Heart right ventricle (tissue), 16 donors: ENCODE measurements at regions not wholly inside any gene's neighbourhood (a gene's known extent, or its start where the extent isn't known, plus 50 kb on each side); places are given as distances from the start of the nearest gene placed in this dataset.

Experiments
- ATAC-seq, 8 donors: fragments of 200-7000 bp; cut with Tn5 transposase; one replicate each; pipeline ENCODE4 v1.9.1; 2020; ENCODE audit warnings: mild to moderate bottlenecking in 8 of 8, moderate library complexity in 8 of 8, moderate number of reproducible peaks in 1 of 8
- DNase-seq, 2 donors: peaks; one replicate each; pipeline ENCODE4 v3.0.0-alpha.2; 2020
- H3K27ac ChIP-seq, 10 donors: fragments of 200-600 bp; sonication (generic) in 2 of 10; one replicate each; pipeline versions ENCODE4 v1.5.0 to v1.8.0; 2020 to 2022; ENCODE audit warnings: mild to moderate bottlenecking in 3 of 10
- H3K27me3 ChIP-seq, 7 donors: fragments of 200-600 bp; one replicate each; pipeline ENCODE4 v1.8.0; 2021 to 2022; ENCODE audit warnings: mild to moderate bottlenecking in 2 of 7
- H3K36me3 ChIP-seq, 9 donors: fragments of 200-600 bp; sonication (generic) in 1 of 9; one replicate each; pipeline versions ENCODE4 v1.5.0 to v1.8.0; 2020 to 2022; ENCODE audit warnings: mild to moderate bottlenecking in 2 of 9
- H3K4me1 ChIP-seq, 9 donors: fragments of 200-600 bp; sonication (generic) in 1 of 9; one replicate each; pipeline versions ENCODE4 v1.5.0 to v1.8.0; 2020 to 2022; ENCODE audit warnings: mild to moderate bottlenecking in 4 of 9
- H3K4me3 ChIP-seq, 10 donors: fragments of 200-600 bp; sonication (generic) in 2 of 10; one replicate each; pipeline versions ENCODE4 v1.5.0 to v1.8.0; 2020 to 2022; ENCODE audit warnings: mild to moderate bottlenecking in 7 of 10, moderate library complexity in 2 of 10
- H3K9me3 ChIP-seq, 11 donors: fragments of 200-600 bp in 10 of 11; sonication (generic) in 2 of 11; one replicate each; pipeline versions ENCODE4 v1.5.0 to v1.8.0; 2013 to 2022; ENCODE audit warnings: mild to moderate bottlenecking in 2 of 11, control low read depth in 1 of 11, moderate library complexity in 1 of 11
- WGBS, 2 donors: extraction: QIAGEN DNeasy Blood & Tissue Kit; methylation state at CpG; one replicate each; pipeline ENCODE4 v1.1.7; 2013; ENCODE audit warnings: inconsistent platforms in 1 of 2; 5-methylcytosine and 5-hydroxymethylcytosine counted together
- intact Hi-C, 10 donors: fragments of 100-400 bp; cut with DNase I; formaldehyde crosslinking; loops; one replicate each; pipeline versions ENCODE4 v1.11.1 to v1.14.2; 2022
- TF ChIP-seq, protein P1 (sequence below), 9 donors: fragments of 200-600 bp; sonication (generic) in 2 of 9; IDR thresholded peaks; one replicate each; pipeline versions ENCODE4 v1.5.0 to v1.8.0; 2021 to 2022; ENCODE audit warnings: antibody characterized with exemption in 9 of 9, mild to moderate bottlenecking in 5 of 9, moderate library complexity in 1 of 9
- donor health status: Arrhythmogenic right ventricular cardiomyopathy.
- donor health status: ischemic (EF 13 %, LVEDD 7.1; RV severe dilation, severe dysfunction).
- donor health status: healthy with polysubstance abuse.
- donor health status: DM: no; HTN: yes; CAD: no.
- donor health status: DM: no; HTN: no; CAD: no.
- donor health status: ischemic (EF 25% LVEDD 6.9; RV normal size, moderate dysfunction).
- donor health status: ischemic (EF 25% LVEDD 5.7; RV mildly dilated, moderate dysfunction).
- donor health status: healthy.
- donor health status: DM: yes; HTN: yes; CAD: no.
- donor health status: Ischemic cardiomyopathy.
- donor health status: ischemic (EF 35%, LVEDD 5.7; RV mildly dilated, moderate dysfunction).
- donor health status: nonischemic (EF 11% LVEDD 7.7; RV severe dilation, severe dysfunction).
- donor health status: DM: yes; HTN: yes; CAD: no.
- donor health status: PGD.
- donor health status: ischemic (EF 29% LVEDD 5.4; RV normal size, mild dysfunction).
- donor health status: nonischemic (EF 23%, LVEDD 6.1; RV moderate dilation, normal function).

GRCh38 chr10:28975891-28976531 lies 298.7 kb downstream of the BAMBI start:
- Histone ChIP-seq H3K4me1 (no peaks in the 10 kb centered on the region), H3K27ac (no peak overlapping the region), H3K27me3 (no peaks in the 10 kb centered on the region), H3K9me3 (peaks cover 0 to 4% (median 0%) of the 10 kb centered on the region in 11 donors), H3K36me3 (no peaks in the 10 kb centered on the region), H3K4me3 (no peak overlapping the region)
- intact Hi-C loops, result loop anchor here in 1 of 10 donors (10.0 kb wide), 1 partner anchor 329 kb away; no protein-coding TSS in a partner anchor
- TF ChIP-seq, protein P1, sequence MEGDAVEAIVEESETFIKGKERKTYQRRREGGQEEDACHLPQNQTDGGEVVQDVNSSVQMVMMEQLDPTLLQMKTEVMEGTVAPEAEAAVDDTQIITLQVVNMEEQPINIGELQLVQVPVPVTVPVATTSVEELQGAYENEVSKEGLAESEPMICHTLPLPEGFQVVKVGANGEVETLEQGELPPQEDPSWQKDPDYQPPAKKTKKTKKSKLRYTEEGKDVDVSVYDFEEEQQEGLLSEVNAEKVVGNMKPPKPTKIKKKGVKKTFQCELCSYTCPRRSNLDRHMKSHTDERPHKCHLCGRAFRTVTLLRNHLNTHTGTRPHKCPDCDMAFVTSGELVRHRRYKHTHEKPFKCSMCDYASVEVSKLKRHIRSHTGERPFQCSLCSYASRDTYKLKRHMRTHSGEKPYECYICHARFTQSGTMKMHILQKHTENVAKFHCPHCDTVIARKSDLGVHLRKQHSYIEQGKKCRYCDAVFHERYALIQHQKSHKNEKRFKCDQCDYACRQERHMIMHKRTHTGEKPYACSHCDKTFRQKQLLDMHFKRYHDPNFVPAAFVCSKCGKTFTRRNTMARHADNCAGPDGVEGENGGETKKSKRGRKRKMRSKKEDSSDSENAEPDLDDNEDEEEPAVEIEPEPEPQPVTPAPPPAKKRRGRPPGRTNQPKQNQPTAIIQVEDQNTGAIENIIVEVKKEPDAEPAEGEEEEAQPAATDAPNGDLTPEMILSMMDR (IDR thresholded peaks at IDR 0.05), result no peak
- DNase-seq (no peak), ATAC-seq (peak in 1 of 8 donors; percentile 42)
- WGBS, 2 donors, result 47 to 58% methylated on average over 10 of the region's 10 CpGs

GRCh38 chr10:28977518-28977917 lies 300.2 kb downstream of the BAMBI start:
- ATAC-seq, result no peak
- H3K4me1 ChIP-seq, result no peaks in the 10 kb centered on the region
- TF ChIP-seq, protein P1 (IDR thresholded peaks at IDR 0.05), result no peak
- peaks cover 0 to 4% (median 0%) of the 10 kb centered on the region in 11 donors for H3K9me3 ChIP-seq
- no peak overlapping the region for H3K27ac ChIP-seq
- WGBS, 2 donors, result 74 to 80% methylated on average over 2 of the region's 2 CpGs
- DNase-seq, result no peak
- H3K27me3 ChIP-seq, result no peaks in the 10 kb centered on the region
- no peaks in the 10 kb centered on the region for H3K36me3 ChIP-seq
- intact Hi-C loops, result loop anchor here in 1 of 10 donors (10.0 kb wide), 1 partner anchor 327 kb away; no protein-coding TSS in a partner anchor
- H3K4me3 ChIP-seq, result no peak overlapping the region

- H3K27me3 ChIP-seq, result no peaks in the 10 kb centered on the region
- no peak overlapping the region for H3K27ac ChIP-seq
- peaks cover 0 to 15% (median 11%) of the 10 kb centered on the region in 9 donors for H3K4me1 ChIP-seq
- DNase-seq (no peak), ATAC-seq (no peak)
- H3K36me3 ChIP-seq, result no peaks in the 10 kb centered on the region
- TF ChIP-seq, protein P1 (IDR thresholded peaks at IDR 0.05), result no peak
- 88 to 94% methylated on average over 2 of the region's 2 CpGs for WGBS, 2 donors
- no peak overlapping the region for H3K4me3 ChIP-seq
- peaks cover 0 to 4% (median 0%) of the 10 kb centered on the region in 11 donors for H3K9me3 ChIP-seq
- intact Hi-C loops, result loop anchor here in 2 of 10 donors (5.0 to 10.0 kb wide), 2 partner anchors 33 to 85 kb away; no protein-coding TSS in a partner anchor
These were observed 302.9 kb downstream of the BAMBI start for GRCh38 chr10:28980264-28980663.

- no peak overlapping the region for H3K27ac ChIP-seq
- H3K9me3 ChIP-seq, result peaks cover 0 to 4% (median 0%) of the 10 kb centered on the region in 11 donors
- H3K36me3 ChIP-seq, result no peaks in the 10 kb centered on the region
- no peak for ATAC-seq
- H3K27me3 ChIP-seq, result no peaks in the 10 kb centered on the region
- peaks cover 0 to 23% (median 13%) of the 10 kb centered on the region in 9 donors for H3K4me1 ChIP-seq
- WGBS, 2 donors, result 81 to 85% methylated on average over 3 of the region's 3 CpGs
- TF ChIP-seq, protein P1 (IDR thresholded peaks at IDR 0.05), result no peak
- no peak overlapping the region for H3K4me3 ChIP-seq
- DNase-seq, result no peak
- intact Hi-C loops, result loop anchor here in 2 of 10 donors (5.0 to 10.0 kb wide), 2 partner anchors 34 to 86 kb away; no protein-coding TSS in a partner anchor
These were observed 303.7 kb downstream of the BAMBI start for GRCh38 chr10:28981007-28981406.
